Brain microvascular endothelial cell (primary cell): ENCODE measurements at regions not wholly inside any gene's neighbourhood (a gene's known extent, or its start where the extent isn't known, plus 50 kb on each side); places are given as distances from the start of the nearest gene placed in this dataset.
A peak's percentile ranks its signal among the peaks of the same experiment; 100 is the strongest.

Source experiments
- DNase-seq: peaks from one replicate; pipeline ENCODE4 v3.0.0-alpha.2; 2020
- H3K27ac ChIP-seq: fragments of 250-450 bp; sonication (Bioruptor Pico); 2 replicates; pipeline ENCODE4 v1.5.1; 2020; ENCODE audit warnings: mild to moderate bottlenecking, moderate library complexity
- H3K27me3 ChIP-seq: fragments of 250-450 bp; sonication (Bioruptor Pico); replicated peaks from 2 replicates; pipeline ENCODE4 v1.5.1; 2020; ENCODE audit warnings: mild to moderate bottlenecking
- H3K36me3 ChIP-seq: fragments of 250-450 bp; sonication (Bioruptor Pico); replicated peaks from 2 replicates; pipeline ENCODE4 v1.5.1; 2020; ENCODE audit warnings: mild to moderate bottlenecking
- H3K4me3 ChIP-seq: 2 replicates; pipeline ENCODE4 v1.5.1; 2011; ENCODE audit warnings: low read depth, mild to moderate bottlenecking, control low read depth, low read length, moderate library complexity
- CTCF ChIP-seq: IDR thresholded peaks from 2 replicates; pipeline ENCODE4 v1.5.1; 2011; ENCODE audit warnings: low read depth, mild to moderate bottlenecking, moderate library complexity, low read length, control low read depth, inconsistent platforms; ENCODE audit errors: missing control alignments
- in situ Hi-C: cut with HindIII; loops from 2 replicates; pipeline ENCODE4 v1.10.0; 2017; ENCODE audit warnings: low sequenced_read_pairs, low pct_ligation_motif_present

GRCh38 chr3:148642214-148642613, 55.5 kb upstream of the AGTR1 start:
- no peak overlapping the region for H3K4me3 ChIP-seq
- no peak overlapping the region for H3K27ac ChIP-seq
- no peak for TF ChIP-seq CTCF
- H3K27me3 ChIP-seq = no peaks in the 10 kb centered on the region
- DNase-seq = no peak
- in situ Hi-C loops = no loop called here
- H3K36me3 ChIP-seq = no peaks in the 10 kb centered on the region

GRCh38 chr3:148642616-148643015, 55.1 kb upstream of the AGTR1 start:
- Histone ChIP-seq H3K4me3 (no peak overlapping the region), H3K27ac (peak overlapping the region; percentile 68)

GRCh38 chr3:148643389-148643840, 54.3 kb upstream of the AGTR1 start:
- TF ChIP-seq CTCF = no peak
- in situ Hi-C loops = no loop called here
- H3K27me3 ChIP-seq = no peaks in the 10 kb centered on the region
- H3K27ac ChIP-seq = peak overlapping the region; percentile 68
- H3K4me3 ChIP-seq = no peak overlapping the region
- DNase-seq = peak; percentile 65
- no peaks in the 10 kb centered on the region for H3K36me3 ChIP-seq

More at GRCh38 chr3:148642616-148643015, 55.1 kb upstream of the AGTR1 start:
- Histone ChIP-seq H3K27me3 (no peaks in the 10 kb centered on the region), H3K36me3 (no peaks in the 10 kb centered on the region)
- DNase-seq = no peak
- in situ Hi-C loops = no loop called here
- TF ChIP-seq CTCF = no peak

GRCh38 chr3:148646126-148646665, 51.5 kb upstream of the AGTR1 start:
- H3K27me3 ChIP-seq = no peaks in the 10 kb centered on the region
- H3K4me3 ChIP-seq = no peak overlapping the region
- TF ChIP-seq CTCF = no peak
- DNase-seq = no peak
- H3K36me3 ChIP-seq = no peaks in the 10 kb centered on the region
- in situ Hi-C loops = no loop called here
- peak overlapping the region; percentile 7 for H3K27ac ChIP-seq
